Testis (tissue), 2 donors: ENCODE measurements at regions not wholly inside any gene's neighbourhood (a gene's known extent, or its start where the extent isn't known, plus 50 kb on each side); places are given as distances from the start of the nearest gene placed in this dataset.

Experiments
- CTCF ChIP-seq, 3 experiments: fragments of 450-650 bp in 2 of 3; fragments of 200-600 bp in 1 of 3; sonication (generic) in 1 of 3; IDR thresholded peaks; one replicate each; pipeline ENCODE4 v1.5.1; 2016 to 2019; ENCODE audit warnings: antibody characterized with exemption in 3 of 3, mild to moderate bottlenecking in 2 of 3, moderate library complexity in 1 of 3
- POLR2A ChIP-seq: fragments of 450-650 bp; IDR thresholded peaks from one replicate; pipeline ENCODE4 v1.6.1; 2017; ENCODE audit warnings: antibody characterized with exemption, mild to moderate bottlenecking, moderate library complexity

- no peak for TF ChIP-seq CTCF (IDR thresholded peaks at IDR 0.05)
- no peak for TF ChIP-seq POLR2A
Observed at GRCh38 chr5:116359592-116359991, 215.0 kb downstream of the SEMA6A start.
